KMS-11 (cell line): ENCODE measurements at regions not wholly inside any gene's neighbourhood (a gene's known extent, or its start where the extent isn't known, plus 50 kb on each side); places are given as distances from the start of the nearest gene placed in this dataset.

Experiments
- H2AFZ ChIP-seq: fragments of 200-600 bp; sonication (generic); 2 replicates; pipeline ENCODE4 v1.6.1; 2016; ENCODE audit warnings: antibody characterized with exemption, mixed run types, low read depth
- H3K27ac ChIP-seq: fragments of 200-600 bp; sonication (generic); 2 replicates; pipeline ENCODE4 v1.6.1; 2016; ENCODE audit warnings: mild to moderate bottlenecking, mixed run types
- H3K27me3 ChIP-seq: fragments of 200-600 bp; sonication (generic); 2 replicates; pipeline ENCODE4 v1.6.1; 2017; ENCODE audit warnings: mild to moderate bottlenecking, low read depth, mixed run types, moderate library complexity; ENCODE audit not compliant: insufficient read depth
- H3K36me3 ChIP-seq: fragments of 200-600 bp; sonication (generic); 2 replicates; pipeline ENCODE4 v1.6.1; 2017; ENCODE audit warnings: mild to moderate bottlenecking, mixed run types; ENCODE audit not compliant: insufficient read depth
- H3K4me1 ChIP-seq: fragments of 200-600 bp; sonication (generic); 2 replicates; pipeline ENCODE4 v1.6.1; 2016; ENCODE audit warnings: mild to moderate bottlenecking, low read depth, mixed run types; ENCODE audit not compliant: poor library complexity, severe bottlenecking
- H3K4me2 ChIP-seq: fragments of 200-600 bp; sonication (generic); 2 replicates; pipeline ENCODE4 v1.7.0; 2016; ENCODE audit warnings: mild to moderate bottlenecking, mixed run types
- H3K4me3 ChIP-seq: fragments of 200-600 bp; sonication (generic); IDR thresholded peaks from 2 replicates; pipeline ENCODE4 v1.6.1; 2017; ENCODE audit warnings: low read depth, low read length, mixed read lengths; ENCODE audit not compliant: insufficient read depth
- H3K79me2 ChIP-seq: fragments of 200-600 bp; sonication (generic); 2 replicates; pipeline ENCODE4 v1.6.1; 2016; ENCODE audit warnings: low read depth, mixed run types; ENCODE audit not compliant: insufficient read depth
- H3K9ac ChIP-seq: fragments of 200-600 bp; sonication (generic); 2 replicates; pipeline ENCODE4 v1.6.1; 2016; ENCODE audit warnings: mild to moderate bottlenecking, mixed run types
- H4K20me1 ChIP-seq: fragments of 200-600 bp; sonication (generic); 2 replicates; pipeline ENCODE4 v1.6.1; 2016; ENCODE audit warnings: mild to moderate bottlenecking, mixed run types; ENCODE audit not compliant: insufficient read depth
- TF ChIP-seq, protein P1 (sequence below): fragments of 200-600 bp; sonication (generic); conservative IDR thresholded peaks from 2 replicates; pipeline ENCODE4 v1.6.1; 2017; ENCODE audit warnings: low read depth, mild to moderate bottlenecking, antibody characterized with exemption, low read length, moderate library complexity, mixed read lengths

DNA sequence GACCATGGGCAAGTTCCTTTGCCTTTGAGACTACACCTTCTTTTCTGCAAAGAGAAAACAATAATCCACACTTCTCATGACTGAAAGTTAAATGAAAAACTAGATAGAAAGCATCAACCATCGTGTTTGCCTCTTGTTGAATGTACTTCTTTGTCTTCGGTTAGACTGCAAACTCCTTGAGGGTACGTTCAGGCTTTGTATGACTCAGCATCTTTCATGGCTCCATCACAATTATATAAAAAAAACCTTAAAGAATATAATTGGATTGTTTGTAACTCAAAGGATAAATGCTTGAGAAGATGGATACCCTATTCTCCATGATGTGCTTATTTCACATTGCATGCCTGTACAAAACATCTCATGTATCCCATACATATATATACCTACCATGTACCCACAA lies 439.2 kb downstream of the MAFB start:
- H3K4me3 ChIP-seq: no peak overlapping the region
- TF ChIP-seq, protein P1, sequence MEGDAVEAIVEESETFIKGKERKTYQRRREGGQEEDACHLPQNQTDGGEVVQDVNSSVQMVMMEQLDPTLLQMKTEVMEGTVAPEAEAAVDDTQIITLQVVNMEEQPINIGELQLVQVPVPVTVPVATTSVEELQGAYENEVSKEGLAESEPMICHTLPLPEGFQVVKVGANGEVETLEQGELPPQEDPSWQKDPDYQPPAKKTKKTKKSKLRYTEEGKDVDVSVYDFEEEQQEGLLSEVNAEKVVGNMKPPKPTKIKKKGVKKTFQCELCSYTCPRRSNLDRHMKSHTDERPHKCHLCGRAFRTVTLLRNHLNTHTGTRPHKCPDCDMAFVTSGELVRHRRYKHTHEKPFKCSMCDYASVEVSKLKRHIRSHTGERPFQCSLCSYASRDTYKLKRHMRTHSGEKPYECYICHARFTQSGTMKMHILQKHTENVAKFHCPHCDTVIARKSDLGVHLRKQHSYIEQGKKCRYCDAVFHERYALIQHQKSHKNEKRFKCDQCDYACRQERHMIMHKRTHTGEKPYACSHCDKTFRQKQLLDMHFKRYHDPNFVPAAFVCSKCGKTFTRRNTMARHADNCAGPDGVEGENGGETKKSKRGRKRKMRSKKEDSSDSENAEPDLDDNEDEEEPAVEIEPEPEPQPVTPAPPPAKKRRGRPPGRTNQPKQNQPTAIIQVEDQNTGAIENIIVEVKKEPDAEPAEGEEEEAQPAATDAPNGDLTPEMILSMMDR: no peak
- no peaks in the 10 kb centered on the region for H3K79me2 ChIP-seq
- H3K4me2 ChIP-seq: no peak overlapping the region
- no peak overlapping the region for H3K9ac ChIP-seq
- no peak overlapping the region for H2AFZ ChIP-seq
- no peaks in the 10 kb centered on the region for H3K4me1 ChIP-seq
- no peaks in the 10 kb centered on the region for H4K20me1 ChIP-seq
- H3K36me3 ChIP-seq: no peaks in the 10 kb centered on the region
- H3K27ac ChIP-seq: no peak overlapping the region
- no peaks in the 10 kb centered on the region for H3K27me3 ChIP-seq

DNA sequence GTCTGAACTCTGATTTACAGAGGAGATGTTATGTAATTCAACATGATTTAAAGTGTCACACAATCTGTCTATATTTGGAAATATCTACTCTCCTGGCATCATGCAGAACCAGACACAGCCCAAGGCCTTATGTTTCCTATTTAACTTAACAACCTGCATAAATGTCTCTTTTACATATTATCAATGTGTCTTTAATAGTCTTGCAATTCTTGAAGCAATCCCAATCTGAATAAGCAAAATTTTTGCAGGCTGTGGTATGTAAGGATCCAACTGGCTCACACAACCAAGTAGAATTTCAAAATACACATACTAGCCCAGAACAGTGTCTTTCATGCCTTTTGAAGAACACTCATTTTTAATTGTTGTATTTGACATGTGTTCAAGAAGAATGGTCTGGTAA lies 443.2 kb downstream of the MAFB start:
- TF ChIP-seq, protein P1: no peak
- Histone ChIP-seq H4K20me1 (no peaks in the 10 kb centered on the region), H3K36me3 (no peaks in the 10 kb centered on the region), H3K27me3 (no peaks in the 10 kb centered on the region), H3K27ac (no peak overlapping the region), H3K4me1 (no peaks in the 10 kb centered on the region), H2AFZ (no peak overlapping the region), H3K79me2 (no peaks in the 10 kb centered on the region), H3K9ac (no peak overlapping the region), H3K4me3 (no peak overlapping the region), H3K4me2 (no peak overlapping the region)

DNA sequence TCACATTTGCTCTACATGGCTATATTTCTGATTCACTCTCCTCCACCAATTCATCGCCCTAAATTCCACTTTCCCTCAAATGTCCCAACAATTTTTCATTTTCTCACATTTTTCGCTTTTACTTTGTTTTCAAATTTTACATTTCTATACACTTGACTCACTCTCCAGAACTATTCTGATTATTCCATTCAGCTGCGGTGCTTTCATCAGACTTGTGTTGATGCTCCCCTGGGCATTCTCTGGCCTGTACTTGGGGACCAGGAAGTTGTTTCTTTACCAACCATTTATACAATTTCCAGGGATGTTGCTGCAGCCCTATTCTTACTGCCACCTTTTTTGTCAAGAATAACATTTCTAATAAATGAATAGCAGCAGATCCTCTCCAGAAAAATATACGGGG lies 444.8 kb downstream of the MAFB start:
- Histone ChIP-seq H3K27me3 (no peaks in the 10 kb centered on the region), H3K27ac (no peak overlapping the region), H2AFZ (no peak overlapping the region), H3K9ac (no peak overlapping the region), H4K20me1 (no peaks in the 10 kb centered on the region), H3K4me1 (no peaks in the 10 kb centered on the region), H3K4me2 (no peak overlapping the region), H3K36me3 (no peaks in the 10 kb centered on the region), H3K79me2 (no peaks in the 10 kb centered on the region), H3K4me3 (no peak overlapping the region)
- TF ChIP-seq, protein P1: no peak

DNA sequence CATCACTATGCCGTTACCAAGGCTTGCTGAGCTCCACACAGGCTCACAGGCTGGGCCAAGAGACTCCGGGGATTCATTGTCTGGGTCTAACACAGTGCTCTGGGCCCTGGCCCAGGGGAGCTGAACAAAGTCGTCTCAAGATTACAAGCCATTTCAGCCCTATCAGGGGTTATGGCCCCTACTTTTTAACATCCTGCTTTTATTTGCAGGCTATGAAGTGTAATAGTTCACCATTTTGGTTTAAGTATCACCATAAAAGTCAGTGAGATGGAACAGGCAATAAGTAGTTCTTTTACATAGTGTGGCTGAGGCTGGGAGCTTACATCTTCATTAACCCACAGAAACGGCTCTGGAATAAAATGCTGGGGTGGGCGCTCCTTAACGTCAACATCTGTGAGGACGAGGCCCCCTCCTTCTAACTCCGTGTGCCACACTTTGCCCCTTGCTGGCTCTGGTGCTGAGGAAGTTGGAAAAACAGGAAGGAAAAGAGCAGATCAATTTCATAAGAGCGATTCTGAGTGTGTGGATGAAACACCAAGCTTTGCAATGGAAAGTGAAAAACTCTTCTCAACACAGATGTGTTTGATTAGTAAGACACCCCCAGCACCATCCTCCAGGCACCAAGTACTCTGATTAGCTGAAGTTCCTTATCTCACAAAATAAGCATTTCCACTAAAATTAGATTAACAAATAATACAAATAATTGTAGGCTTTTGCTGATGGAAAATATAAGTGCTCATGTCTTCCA lies 447.3 kb downstream of the MAFB start:
- H4K20me1 ChIP-seq: no peaks in the 10 kb centered on the region
- no peak overlapping the region for H2AFZ ChIP-seq
- H3K79me2 ChIP-seq: no peaks in the 10 kb centered on the region
- no peaks in the 10 kb centered on the region for H3K4me1 ChIP-seq
- no peak overlapping the region for H3K4me2 ChIP-seq
- H3K4me3 ChIP-seq: no peak overlapping the region
- H3K27me3 ChIP-seq: no peaks in the 10 kb centered on the region
- no peaks in the 10 kb centered on the region for H3K36me3 ChIP-seq
- no peak overlapping the region for H3K9ac ChIP-seq
- TF ChIP-seq, protein P1: no peak
- H3K27ac ChIP-seq: no peak overlapping the region
